DMS53 treated with DMSO at 0.1 percent for 48 hours (cell line): ENCODE measurements at regions not wholly inside any gene's neighbourhood (a gene's known extent, or its start where the extent isn't known, plus 50 kb on each side); places are given as distances from the start of the nearest gene placed in this dataset.

ENCODE experiments used
- DNase-seq: peaks from one replicate; lab custom pipeline; 2025; ENCODE audit not compliant: unreplicated experiment; lab: John Stamatoyannopoulos, UW

GRCh38 chr2:16566701-16567100 lies 98.9 kb downstream of the CYRIA start:
- DNase-seq: no peak

- no peak for DNase-seq
Measured at GRCh38 chr2:16565481-16565880, 100.2 kb downstream of the CYRIA start.

- no peak for DNase-seq
Measured at GRCh38 chr2:16561676-16562075, 104.0 kb downstream of the CYRIA start.

- DNase-seq: no peak
Measured at GRCh38 chr2:16561251-16561650, 104.4 kb downstream of the CYRIA start.

GRCh38 chr2:16559278-16560067 lies 106.2 kb downstream of the CYRIA start:
- DNase-seq: no peak

GRCh38 chr2:16554060-16554583 lies 111.5 kb downstream of the CYRIA start:
- DNase-seq: no peak

- DNase-seq: peak; percentile 18
Measured at GRCh38 chr2:16553226-16553625, 112.4 kb downstream of the CYRIA start.

GRCh38 chr2:16552202-16552601 lies 113.4 kb downstream of the CYRIA start:
- DNase-seq: no peak

- DNase-seq: no peak
Measured at GRCh38 chr2:16548036-16548435, 117.6 kb downstream of the CYRIA start.

GRCh38 chr2:16546128-16546754 lies 119.4 kb downstream of the CYRIA start:
- no peak for DNase-seq

GRCh38 chr2:16538707-16539106 lies 126.9 kb downstream of the CYRIA start:
- DNase-seq: no peak

GRCh38 chr2:16537347-16537746 lies 128.3 kb downstream of the CYRIA start:
- no peak for DNase-seq

GRCh38 chr2:16526193-16526592 lies 139.4 kb downstream of the CYRIA start:
- no peak for DNase-seq

GRCh38 chr2:16525265-16525887 lies 140.3 kb downstream of the CYRIA start:
- peak; percentile 13 for DNase-seq

- no peak for DNase-seq
Measured at GRCh38 chr2:16523711-16524110, 141.9 kb downstream of the CYRIA start.

GRCh38 chr2:16522031-16522831 lies 143.4 kb downstream of the CYRIA start:
- no peak for DNase-seq

- no peak for DNase-seq
Measured at GRCh38 chr2:16520891-16521290, 144.7 kb downstream of the CYRIA start.

GRCh38 chr2:16515696-16516095 lies 149.9 kb downstream of the CYRIA start:
- no peak for DNase-seq

GRCh38 chr2:16513626-16514025 lies 152.0 kb downstream of the CYRIA start:
- DNase-seq: no peak

- no peak for DNase-seq
Measured at GRCh38 chr2:16511041-16511440, 154.6 kb downstream of the CYRIA start.

GRCh38 chr2:16509042-16509441 lies 156.6 kb downstream of the CYRIA start:
- no peak for DNase-seq
